Right kidney (tissue), 1 donor: ENCODE measurements at regions not wholly inside any gene's neighbourhood (a gene's known extent, or its start where the extent isn't known, plus 50 kb on each side); places are given as distances from the start of the nearest gene placed in this dataset.

Experiments used
- DNase-seq: peaks from one replicate; pipeline ENCODE4 v3.0.0-alpha.2; 2016

DNA sequence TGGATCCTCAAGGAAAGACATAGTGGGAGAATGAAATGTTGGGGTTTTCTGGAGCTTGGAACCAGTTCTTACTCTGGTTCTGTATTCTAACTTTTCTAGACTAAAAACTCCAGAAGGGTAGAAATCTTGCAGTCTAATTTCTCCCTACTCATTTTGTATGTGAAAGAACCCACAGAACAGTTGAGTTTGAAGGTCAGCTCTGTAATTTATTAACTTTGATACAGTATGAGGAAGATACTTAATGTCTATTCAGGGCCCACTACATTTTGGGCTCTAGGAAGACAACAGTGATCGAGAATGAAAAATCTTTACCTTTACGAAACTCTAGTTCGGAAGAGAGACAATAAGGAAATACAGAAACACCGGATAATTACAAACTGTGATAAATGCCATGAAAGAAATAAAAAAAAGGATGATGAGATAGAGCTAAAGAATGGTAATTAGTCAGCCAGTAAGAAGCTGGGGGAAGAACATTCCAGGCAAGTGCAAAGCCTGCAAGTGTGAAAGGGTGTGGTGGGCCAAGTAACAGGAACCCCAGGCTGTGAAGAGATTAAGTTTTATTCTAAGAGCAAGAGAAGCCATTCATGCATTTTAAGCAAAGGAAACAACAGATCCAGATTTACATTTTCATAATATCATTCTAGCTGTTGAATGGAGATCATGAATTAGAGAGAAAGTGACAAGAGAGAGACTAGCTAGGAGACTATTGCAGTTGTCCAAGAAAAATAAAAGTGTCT lies 159.9 kb upstream of the HMCN1 start:
- no peak for DNase-seq

DNA sequence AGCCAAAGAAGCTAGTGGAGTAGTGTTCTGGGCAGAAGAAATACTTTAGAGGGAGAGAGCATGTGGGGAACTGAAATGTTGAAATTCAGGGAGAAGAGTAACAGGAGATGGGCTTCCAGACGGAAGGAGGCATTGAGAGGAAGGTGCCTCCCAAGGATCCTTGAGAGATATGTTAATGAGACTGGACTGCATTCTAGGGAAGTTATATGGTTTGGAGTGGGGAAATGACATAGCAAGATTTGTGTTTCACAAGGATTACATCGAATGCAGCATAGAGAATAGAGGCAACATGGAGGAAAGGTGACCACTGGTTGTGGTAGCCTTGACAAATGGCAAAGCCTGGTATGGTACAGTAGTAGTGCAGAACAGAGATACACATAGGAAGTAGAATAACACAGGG lies 160.5 kb upstream of the HMCN1 start:
- DNase-seq, result no peak

DNA sequence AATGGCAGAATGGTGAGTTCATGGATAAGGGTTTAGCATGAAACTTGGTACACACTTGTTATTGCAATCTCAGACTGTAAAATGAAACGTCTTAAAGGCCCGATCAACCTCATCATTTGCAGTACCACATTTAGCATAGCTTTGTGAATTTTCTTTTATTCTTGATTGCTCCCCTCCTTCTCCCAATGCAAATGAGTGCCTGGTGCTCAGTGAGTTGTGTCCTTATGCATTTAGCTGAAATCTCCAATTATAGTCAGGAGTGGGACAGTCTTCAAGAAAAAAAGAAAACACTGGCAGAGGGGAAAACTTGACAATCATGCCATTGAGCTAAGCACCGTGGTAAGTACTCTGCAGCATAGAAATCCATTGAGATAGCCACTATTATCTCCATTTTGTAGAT lies 161.0 kb upstream of the HMCN1 start:
- DNase-seq, result no peak

DNA sequence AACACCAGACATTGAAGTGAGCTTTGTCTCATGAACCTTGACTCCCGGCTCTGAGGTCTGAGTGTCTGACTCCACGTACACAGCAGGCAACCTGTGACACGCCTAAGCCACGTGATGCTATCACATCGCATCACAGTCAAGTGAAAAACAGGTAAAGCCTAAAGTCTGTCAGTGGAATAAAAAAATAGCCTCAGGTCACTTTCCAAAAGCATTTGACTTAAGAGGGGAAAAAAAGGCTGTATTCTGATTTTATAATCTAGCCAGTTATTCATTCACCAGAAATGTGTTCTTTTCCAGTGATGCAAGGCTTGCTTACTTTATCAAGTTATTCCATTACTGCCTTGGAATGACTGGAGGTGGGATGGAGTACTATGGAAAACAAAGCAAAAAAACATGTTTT lies 163.2 kb upstream of the HMCN1 start:
- DNase-seq, result no peak

DNA sequence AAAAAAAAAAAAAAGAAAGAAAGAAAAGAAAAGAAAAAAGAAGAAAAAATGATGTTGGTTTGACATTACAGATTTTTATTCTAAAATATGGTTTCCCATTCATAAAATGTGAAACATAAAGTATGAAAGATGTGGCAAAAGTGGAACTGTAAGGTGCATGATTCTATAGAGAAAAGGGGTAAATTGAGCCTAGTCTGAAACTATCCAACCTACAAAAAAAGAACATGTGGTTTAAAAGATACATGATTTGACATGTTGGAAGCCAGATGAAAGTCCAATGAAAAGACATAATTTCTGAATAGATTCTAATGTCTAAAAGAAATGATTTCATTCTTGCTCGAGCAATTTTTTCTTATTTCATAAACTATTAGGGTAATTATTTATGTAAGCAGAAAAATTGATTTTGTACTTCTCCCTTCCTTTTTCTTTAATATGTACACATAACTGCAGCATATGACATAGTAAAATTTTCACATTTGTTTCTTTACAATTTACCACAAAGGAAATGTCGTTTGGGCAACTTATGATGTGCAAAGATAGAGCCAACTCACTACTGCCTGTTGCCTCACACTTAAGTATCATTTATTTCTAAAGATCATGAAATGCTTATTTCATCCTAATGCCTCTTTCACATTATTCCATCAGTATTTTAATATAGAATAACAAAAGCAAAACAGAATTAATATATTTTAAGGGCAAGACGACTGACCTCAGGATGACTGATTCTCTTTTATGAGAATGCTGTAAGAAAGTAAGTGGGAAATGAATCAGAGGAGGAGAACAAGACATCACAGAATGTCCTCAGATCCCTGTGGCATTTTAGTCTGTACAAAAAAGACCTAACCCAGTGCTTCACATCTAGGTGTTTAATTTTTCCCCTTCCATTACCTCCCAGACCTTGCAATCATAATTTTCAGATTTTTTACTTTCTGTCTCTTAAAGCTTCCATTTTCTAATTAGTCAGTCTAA lies 165.8 kb upstream of the HMCN1 start:
- no peak for DNase-seq

DNA sequence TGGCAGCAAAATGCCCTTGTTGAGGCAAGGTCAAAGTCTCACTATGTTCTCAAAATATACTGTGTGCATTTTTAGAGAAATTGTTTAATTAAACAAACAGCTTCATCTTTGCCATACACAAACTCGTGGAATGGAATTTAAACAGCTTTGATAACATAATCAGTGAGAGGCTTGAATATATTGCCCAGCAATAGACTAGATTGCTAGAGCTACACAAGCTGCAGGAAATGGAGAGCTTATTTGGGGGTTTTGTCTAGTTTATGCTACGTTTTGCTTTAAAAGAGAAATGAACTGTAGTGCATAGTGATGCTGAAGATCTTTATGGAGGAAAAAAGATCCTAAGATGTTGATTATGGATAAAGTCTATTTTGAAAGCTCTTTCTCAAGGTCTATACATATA lies 166.8 kb upstream of the HMCN1 start:
- no peak for DNase-seq

DNA sequence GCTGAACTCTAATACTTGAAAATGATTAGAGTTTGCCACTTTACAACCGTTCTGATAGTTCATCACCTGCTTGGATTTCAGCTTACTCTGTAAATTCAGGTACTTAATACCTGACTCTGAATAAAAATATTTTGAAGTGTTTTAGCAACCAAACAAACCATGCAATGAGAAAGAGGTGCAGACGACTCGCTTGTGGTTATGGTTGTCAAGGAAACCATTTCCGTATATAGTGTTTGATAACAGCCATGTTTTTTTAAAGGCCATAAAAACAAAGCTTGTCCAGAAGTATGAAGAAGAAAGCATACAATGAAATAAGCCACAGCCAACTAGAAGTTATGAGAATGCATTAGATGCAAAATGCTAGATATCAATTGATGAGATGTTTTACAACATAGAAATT lies 167.2 kb upstream of the HMCN1 start:
- no peak for DNase-seq

DNA sequence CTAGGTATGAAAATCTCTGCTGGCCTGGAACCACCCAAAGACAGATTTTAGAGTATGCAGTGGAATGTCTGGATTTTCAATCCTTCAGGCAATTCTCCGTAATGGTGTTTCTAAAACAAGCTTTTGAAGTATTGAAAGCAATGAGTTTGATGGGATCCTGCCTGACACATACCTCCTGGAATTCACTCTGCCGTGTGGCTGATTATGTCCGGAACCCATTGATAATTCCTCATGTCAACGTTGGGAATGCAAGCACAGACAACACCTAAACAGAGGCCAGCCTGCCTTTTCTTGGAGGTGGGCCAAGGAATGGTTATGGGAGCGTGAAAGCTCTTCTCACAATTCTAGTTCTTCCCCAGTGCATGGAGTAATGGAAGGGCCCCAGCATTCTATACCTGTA lies 168.9 kb upstream of the HMCN1 start:
- DNase-seq, result no peak

DNA sequence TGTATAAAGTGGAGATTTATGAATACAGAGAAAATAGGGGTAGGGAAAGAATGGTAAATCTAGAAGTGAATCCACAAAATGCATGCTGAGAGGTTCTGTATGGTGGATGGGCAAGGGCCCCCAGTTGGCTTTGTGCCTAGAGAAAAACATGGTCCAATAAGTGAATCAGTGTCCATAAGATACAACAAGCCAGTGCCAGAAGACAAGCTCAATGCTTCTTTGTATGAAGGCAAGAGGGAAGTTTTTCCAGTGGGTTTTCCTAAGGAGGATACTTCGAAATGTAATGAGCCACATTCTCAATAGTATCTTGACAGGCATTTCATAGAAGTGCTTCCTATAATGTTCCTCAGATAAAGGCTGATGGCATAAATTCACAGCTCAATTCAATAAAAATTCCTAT lies 169.4 kb upstream of the HMCN1 start:
- no peak for DNase-seq

DNA sequence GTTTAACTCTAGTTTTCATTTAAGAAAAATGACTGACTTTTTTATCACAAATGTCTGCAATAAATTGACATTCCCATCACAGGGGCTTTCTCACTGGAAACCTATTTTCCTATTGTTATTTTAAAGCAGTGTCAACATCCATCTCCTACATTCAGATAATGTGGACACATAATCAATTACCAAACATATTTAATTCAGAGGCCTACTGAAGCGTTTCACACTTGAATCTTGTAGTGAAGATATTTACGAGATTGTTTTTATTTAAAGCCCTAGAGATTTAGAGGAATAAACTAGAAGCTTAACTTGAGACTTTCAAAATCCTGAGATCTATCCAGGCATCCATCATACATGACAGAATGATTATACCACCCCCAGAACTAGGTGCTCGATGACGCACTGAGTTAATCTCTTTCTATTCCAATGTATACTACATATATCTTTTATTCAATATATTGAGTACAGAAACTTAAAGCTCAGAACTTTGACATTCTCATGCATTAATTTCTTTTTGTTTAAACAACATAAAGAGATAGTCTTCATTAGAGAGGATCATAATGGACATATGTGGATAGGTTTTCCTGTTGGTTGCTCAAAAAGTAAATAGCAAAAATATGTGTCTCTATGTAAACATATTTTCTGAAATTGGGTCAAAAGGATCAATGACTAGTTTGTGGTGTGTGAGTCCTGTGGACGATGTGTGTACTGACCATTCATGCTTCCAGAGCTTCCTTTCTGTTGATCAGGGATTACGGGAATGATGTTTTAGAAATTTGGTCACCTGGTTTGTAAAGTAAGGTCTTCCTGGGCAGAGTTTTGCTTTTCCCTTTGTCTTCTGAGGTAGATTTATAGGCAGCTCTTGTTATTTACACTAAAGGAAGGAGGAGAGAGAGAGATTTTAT lies 171.5 kb upstream of the HMCN1 start:
- DNase-seq, result no peak

DNA sequence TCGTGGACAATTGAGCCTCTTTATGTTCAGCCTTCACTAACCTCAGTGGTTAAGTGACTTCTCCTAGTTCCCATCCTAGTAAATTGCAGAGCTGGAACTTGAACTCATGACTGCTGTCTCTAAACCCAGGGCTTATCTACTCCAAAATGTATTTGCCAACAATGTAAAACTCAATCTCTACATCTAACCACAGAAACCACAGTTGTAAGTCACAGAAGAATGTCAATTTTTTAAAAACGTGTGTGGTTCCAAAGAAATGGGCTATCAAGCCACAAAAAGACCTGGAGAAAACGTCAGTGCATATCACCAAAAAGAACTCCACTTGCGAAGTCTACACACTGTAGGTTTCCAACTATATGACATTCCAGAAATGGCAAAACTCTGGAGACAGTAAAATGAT lies 172.6 kb upstream of the HMCN1 start:
- no peak for DNase-seq

DNA sequence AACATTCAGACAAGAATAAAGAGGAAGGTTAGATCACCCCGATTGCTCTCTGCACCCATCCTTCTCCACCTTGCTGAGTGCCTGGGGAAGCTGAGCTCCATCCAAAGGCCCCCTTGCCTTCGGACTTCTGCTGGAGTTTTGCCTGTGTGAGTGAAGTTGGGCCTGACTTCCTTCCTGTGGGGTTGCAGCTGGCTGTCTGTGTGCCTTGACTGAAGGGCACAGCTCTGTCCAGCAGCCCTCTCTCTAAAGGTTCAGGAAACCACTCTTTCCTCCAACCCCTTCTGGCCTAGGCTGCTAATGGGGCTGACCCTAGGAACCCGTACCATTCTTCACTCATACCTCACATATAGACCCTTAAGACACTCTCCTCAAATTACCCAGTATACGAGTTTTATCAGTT lies 173.4 kb upstream of the HMCN1 start:
- no peak for DNase-seq

DNA sequence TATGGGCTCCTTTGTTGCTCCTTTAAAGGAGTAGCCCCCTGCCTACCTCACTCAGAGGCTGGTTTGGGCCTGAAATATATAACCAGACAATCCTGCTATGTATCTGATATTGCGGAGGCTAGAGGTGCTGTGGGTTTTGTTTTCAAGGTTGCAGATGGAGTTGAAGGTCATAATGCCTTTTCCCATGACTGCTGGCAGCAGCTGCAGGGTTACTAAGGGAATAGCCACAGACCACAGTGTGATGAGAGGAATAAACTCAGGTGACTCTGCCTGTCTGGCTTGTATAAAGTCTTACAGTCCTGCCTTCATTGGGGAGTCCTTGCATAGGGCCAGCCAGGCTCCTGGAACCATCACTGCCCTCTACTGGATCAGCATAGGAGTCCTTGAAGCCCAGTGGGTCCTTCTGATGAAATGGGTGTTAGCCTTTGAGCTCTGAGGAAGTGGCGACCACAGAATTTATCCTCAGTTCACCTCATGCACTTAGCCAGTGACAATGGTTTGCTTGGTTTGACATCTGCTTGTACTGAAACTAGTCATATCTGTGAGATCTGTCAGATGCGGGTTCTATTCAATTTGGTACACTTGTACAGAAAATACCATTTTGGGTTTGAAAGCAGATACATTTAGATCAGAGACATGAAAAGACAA lies 174.4 kb upstream of the HMCN1 start:
- no peak for DNase-seq

DNA sequence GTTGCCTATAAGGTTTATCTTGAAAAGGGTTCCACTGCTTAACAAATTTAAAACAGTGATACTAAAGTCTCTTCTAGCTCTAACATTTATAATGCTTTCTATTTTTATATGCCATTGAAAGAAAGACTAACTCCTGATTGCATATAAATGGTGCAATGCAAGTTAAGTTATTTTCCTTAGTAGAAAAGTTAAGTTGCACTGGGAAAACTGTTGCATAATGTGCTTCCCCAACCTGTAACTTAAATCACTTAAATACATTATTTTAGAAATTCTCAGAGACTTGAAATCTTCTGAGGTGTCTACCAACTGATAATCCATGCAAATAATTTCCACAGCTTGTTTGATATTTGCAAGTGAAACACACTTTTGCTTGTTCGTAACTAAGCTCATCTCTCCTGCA lies 175.0 kb upstream of the HMCN1 start:
- DNase-seq, result no peak

DNA sequence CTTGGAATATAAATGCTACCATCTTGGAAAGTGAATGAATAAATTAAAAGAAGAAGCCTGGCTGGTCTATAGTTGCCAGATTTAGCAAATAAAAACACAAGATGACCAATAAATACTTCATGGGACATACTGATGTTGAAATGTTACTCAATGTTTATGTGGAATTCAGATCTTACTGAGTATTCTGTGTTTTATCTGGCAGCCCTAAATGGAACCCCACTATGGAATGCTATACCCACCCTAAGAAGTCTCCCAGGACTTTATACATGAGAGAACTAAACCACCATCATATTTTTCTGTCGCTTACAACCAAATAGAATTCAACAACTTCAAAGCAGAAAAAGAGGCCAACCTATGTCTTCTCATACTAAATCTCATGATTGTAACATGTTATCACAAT lies 177.6 kb upstream of the HMCN1 start:
- no peak for DNase-seq

DNA sequence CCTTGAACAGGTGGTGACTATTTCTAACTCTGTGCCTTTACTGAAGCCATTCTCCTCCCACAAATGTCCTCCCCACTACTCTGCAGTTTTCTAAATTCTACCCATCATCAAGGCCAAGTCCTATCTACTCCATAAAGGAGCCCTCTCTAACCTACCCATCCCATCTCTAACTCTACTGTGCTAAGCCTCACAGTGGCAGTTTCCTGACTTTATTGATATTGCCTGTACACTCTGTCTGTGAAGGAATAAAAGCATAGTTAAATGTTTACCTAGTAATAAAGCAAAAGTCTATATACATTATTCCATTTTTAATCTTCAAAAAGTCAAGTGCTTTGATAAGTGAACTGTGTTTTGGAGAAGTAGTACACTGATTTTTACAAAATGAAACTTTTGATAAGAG lies 178.4 kb upstream of the HMCN1 start:
- no peak for DNase-seq

DNA sequence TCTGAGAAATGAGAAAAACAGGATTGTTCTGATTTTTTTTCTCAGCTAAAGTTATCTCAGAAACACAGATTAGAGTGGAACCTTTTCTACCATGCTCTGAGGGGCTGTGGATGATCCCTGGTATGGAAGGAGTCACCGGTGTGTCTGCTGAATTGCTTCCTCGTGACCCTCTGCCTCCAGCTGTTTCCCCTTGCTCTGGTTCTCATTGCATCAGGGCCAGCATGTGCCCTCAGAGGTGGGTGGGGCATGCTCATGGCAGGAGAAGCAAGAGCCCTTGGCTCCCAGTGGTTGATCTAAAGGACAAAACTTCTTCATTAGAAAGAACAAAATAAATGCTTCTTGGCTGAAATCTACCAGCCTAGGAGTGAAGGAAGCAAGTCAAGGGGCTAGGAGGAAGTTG lies 183.2 kb upstream of the HMCN1 start:
- DNase-seq, result no peak

DNA sequence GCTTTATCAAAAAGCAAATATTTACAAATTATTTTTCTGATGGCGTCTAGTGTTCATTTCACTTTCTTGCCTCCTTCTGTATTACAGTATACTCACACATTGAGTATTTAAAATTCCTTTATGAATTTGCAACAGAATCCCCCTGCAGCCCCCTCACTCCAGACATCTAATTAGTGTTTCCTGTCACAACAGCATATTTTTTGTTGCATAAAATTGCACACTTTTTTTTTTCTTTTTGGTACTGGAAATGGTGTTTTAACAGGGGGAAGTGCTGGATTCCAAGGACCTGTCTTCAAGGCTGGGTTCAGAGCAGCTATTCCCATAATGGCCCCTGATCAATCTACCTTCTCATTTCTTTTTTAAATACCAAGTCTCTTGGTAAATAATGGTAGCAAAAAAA lies 184.3 kb upstream of the HMCN1 start:
- DNase-seq, result no peak

DNA sequence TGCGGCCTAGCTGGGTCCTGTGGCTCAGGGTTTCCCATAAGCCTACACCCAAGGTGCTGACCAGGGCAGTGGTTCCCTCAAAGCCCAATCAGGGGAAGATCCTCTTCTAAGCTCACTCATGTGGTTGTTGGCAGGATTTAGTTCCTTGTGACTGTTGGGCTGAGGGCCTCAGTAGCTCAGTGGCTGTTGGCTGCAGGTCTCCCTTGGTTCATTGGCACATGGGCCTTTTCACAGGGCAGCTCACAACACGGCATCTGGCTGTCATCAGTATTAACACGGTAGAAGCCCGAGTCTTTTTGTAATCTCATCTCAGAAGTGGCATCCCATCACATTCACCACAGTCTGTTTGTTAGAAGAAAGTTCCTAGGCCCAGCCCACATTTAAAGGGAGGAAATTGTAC lies 188.2 kb upstream of the HMCN1 start:
- DNase-seq, result no peak

DNA sequence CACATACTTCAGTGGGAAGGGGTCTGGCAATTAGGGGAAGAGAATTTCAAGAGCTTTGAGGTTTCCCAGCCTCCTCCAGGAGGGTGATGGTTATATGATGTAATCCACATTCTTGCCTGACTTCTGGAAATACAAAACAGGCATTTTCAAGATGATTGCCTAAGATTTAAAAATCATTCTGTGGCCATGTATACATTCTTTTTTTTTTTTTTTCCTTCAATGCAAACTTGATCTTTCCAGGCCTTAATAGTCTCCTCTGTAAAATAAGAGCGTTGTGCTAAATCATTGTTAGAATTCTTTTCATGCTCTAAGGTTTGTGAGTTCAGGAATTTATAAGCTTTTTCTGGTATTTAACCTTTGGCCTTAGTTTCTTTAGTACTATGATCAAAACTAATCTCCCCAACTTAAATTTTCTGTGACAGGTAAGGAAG lies 192.3 kb upstream of the HMCN1 start:
- no peak for DNase-seq

DNA sequence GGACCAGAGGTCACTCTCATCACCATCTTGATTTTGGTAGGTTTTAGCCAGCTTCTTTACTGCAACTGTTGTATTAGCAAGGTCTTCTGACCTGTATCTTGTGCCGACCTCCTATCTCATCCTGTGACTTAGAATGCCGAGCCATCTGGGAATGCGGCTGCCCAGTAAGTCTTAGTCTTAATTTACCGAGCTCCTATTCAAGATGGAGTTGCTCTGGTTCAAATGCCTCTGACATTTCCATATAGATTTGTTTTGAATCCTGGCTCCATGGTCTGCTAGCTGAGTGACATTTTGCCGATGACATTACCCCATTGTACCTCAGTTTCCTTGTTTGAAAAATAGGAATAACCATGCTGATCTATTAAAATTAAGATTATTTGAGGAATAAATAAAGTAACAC lies 193.9 kb upstream of the HMCN1 start:
- no peak for DNase-seq

DNA sequence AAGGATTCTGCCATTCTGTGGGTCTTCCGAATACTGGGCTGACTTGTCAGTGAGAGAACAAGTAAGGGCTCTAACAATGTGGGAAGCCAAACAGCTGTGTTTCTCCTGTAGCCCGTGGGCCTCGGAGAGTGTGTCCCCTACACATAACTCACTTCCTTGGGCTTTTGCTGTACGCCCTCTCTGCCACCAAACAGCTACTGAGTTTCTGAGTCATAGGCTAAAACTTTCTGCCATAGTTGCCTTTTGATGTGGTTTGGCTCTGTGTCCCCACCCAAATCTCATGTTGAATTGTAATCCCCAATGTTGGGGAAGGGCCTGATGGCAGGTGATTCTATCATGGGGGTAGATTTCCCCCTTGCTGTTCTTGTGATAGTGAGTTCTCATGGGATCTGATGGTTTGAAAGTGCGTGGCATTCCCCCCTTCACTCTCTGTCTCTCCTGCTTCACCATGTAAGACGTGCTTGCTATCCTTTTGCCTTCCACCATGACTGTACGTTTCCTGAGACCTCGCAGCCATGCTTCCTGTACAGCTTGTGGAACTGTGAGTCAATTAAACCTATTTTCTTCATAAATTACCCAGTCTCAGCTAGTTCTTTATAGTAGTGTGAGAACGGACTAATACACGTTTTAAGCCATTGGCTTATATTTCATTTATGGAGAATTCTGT lies 194.8 kb upstream of the HMCN1 start:
- DNase-seq, result no peak
